Stimulated activated CD4-positive, alpha-beta T cell treated with anti-CD3 and anti-CD28 coated beads, TNF-alpha, amount 100 ng/mL, for 4 hours (primary cell): ENCODE measurements at regions not wholly inside any gene's neighbourhood (a gene's known extent, or its start where the extent isn't known, plus 50 kb on each side); places are given as distances from the start of the nearest gene placed in this dataset.

Experiments
- DNase-seq, 3 experiments: peaks; one replicate each; pipeline ENCODE4 v3.0.0-alpha.2; 2020; ENCODE audit warnings: low read depth in 3 of 3

DNA sequence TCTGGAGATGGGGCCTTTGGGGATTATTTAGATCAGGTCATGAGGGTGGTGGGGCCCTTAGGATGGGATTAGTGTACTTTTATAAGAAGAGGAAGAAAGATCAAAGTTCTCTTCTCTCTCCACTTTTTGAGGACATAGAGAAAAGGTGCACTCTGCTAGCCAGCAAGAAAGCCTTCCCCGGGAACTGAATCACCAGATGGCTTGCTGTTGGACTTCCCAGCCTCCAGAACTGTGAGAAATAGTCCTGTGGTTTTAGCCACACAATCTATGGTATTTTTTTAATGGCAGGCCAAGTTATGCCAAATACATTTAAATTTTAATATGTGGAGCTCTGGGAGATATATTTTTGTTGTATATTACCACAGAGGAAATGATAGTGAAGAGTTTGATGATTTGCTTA lies 385.8 kb downstream of the KLF12 start:
- no peak for DNase-seq

DNA sequence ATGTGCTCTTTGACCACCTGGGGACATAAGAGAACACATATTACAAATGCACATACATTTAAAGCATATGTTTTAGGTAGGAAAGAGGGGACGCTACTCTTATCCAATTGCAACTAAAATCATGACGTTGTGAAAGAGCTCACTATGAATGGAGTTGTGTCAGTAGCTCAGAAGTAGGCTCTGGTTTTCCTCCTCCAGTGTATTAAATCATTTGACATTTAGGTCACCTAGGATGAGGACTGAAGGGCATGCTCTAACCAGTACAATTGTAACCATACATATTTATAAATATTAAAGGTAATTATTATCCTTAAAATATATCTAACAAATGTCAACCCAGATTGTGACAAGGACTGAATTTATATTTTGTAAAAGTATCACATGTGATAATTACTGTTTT lies 389.0 kb downstream of the KLF12 start:
- DNase-seq = no peak

DNA sequence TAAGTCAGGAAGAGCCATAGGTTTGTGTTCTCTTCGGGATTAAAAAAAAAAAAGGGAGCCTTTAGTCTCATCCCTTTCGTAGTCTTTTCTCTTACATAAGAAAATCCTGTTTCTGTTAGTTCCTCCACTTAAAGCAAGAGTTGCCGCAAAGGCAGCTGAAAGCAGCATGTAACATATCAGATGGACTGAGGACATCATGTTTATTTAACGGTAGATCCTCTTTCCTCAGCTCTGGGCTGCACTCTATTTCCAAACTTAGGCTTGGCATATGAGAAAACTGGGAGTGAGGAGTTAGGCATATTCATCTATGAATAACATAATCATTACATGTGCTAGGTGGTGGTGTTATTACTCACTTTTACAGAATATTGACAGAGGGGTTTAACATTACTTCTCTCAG lies 391.2 kb downstream of the KLF12 start:
- no peak for DNase-seq

DNA sequence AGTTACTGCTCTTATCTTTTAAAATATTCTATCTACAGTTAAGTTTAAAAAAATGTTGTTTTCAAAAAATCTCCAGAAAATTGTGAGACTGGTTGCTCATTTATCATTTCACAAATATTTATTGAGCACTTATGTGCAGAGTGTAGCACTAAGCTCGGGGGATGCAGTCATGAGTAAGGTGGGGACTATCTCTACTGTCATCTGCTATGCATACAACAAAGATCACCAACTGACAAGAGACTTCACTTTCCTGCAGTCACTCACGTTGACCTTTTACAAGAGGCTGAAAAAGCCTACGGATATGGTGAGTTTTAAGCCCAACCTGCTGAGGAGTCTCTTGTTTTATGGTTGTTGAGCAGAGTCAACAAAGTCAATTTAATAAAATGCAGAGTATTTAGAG lies 392.5 kb downstream of the KLF12 start:
- no peak for DNase-seq

DNA sequence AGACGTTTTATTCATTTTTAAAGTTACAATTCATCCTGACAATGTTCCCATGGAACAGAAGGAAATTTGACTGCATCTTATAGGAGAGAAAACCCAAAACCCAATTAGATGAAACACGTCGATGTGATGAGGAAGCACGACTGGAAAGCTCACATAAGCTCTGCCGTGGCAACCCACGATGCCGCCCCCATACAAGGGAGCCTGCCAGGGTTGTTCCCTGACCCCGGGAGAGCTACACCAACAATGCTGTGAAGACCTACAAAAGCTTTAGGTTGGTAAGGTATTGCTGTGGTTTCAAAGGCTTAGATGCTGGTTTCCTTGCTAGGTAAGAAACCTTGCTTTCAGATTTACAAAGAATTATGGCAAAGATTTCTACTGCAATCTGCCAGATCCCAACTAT lies 393.1 kb downstream of the KLF12 start:
- no peak for DNase-seq

DNA sequence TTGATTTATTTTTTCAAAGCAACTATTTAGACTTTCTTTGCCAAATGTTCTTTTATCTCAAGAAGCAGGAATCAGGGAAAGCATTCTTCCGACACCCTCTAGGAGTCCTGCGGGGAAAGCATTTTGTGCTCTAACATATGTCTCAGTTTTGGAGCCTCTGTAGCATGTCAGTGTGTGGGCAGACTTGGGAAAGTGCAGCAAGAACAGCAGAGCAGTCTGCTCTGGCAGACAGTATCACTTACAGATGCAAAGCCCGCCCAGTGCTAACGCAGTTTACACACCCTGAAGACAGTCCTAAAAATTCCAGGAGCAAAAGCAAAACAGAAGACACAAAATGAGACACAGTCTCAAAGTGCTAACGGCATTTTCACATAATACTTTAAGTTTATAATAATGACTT lies 393.5 kb downstream of the KLF12 start:
- DNase-seq = no peak

DNA sequence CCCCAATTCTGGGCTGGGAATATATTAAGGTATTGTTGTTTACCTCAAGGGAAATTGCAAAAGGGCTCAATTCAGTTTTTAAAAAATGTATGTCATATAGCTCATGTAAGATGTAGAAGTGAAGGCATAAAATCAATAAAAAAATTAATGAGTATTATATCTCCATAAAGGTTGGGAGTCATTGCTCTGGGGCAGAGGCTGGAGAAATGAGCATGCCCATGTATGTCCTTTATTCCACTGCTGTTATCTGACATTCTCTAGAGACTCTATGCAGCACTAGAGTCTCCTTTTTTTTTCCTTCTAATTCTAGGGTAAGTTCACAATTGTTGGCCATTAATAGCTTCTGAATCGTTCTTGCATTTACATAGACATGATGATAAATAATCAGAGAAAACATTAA lies 394.8 kb downstream of the KLF12 start:
- no peak for DNase-seq

DNA sequence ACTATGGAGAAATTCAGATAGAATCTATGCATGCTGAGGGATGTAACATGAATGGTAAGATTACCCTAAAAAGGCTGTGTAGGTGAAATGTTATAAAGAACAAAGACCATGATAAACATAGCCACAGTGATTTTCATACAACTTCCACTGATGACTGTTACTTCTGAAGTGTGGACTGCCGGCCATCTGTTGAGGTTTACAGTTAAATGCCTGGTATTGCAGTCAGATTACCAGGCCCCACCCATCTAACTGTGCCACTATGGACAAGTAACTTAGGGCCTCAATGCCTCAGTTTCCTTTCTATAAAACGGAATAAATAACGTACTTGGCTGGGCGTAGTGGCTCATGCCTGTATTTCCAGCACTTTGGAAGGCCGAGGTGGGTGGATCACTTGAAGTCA lies 395.6 kb downstream of the KLF12 start:
- no peak for DNase-seq

DNA sequence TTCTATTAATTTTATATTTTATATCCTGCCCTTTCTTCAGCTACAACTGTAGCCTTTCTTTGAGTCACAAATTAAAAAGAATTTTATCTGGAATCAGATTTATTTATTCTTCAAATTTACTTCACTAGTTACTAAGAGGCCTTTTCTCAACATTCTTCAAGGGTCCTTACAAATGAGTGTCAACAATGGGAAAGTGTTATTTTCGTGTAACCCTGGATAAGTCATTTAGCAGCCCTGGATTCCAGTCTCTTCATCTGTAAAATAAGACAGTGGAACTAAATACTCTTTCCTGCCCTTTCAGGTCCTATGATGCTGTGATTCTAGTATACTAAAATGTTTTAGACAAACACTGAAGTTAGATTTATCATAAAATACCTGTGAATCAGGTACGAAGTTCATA lies 397.0 kb downstream of the KLF12 start:
- no peak for DNase-seq

DNA sequence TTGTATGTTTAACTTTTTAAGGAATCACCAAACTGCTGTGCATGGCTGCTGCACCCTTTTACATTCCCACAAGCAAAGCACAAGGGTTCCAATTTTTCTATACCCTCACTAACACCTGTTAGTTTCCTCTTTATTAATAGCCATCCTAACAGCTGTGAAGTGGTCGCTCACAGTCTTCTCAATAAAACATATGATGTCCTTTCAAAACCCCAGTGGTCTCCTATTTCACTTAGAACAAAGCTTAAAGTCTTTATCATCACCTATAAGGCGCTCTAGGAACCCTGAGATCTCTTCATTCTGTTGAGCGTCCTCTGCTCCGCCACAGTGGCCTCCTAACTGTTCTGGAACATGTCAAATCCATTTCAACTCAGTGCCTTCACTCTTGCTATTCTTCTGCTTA lies 400.5 kb downstream of the KLF12 start:
- DNase-seq = no peak

DNA sequence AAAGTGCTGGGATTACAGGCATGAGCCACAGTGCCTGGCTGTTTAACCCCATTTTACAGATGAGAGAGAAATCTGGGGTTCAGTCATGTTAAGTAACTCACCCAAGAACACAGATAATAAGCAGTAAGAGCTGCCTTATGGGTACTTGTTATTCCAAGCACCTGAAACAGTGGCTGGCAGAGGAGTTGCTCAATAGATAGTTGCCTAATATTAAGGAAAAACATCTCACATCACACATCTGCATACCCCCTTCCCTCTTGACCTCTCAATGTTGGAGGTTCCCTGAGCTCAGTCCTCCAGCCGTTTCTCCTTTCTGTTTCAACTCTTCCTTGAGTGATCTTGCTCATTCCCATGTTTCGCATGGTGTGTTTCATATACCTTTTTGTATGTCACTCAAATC lies 401.9 kb downstream of the KLF12 start:
- DNase-seq = no peak

DNA sequence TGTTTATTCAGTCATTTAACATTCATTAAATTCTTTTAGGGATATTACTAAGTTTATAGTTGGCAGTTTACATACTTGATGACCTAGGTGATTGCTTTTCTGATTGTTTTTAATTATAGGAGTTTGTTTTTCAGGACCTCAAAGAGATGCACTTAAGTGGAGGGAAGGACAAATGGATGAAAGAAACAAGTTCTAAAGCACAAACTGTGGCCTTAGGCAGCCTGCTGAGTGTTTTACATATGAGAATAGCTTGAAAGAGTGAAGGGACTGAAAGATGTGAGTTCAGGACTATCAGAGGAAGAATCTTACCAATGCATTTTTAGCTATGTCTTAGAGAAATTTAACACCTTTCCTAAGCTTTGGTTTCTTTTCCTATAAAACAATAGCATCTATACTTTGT lies 402.6 kb downstream of the KLF12 start:
- no peak for DNase-seq

DNA sequence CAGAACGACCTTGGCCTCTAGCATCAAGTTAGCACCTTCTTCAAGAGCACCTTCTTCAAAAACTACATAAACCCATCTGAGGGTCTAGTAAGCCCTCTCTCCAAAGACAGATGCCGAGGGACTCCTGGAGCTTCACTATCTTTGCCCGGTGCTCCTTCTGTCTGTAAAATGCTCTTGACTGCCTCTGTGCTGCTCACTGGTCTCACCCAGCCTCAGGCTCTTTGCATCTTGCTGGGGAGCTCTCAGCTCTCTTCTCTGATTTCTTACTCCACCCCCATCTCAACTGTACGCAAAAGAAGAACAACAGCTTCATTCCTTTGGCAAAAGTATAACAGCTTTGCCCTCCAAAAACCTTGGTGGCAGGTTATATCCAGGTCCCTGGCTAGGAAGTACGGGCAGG lies 404.2 kb downstream of the KLF12 start:
- no peak for DNase-seq

DNA sequence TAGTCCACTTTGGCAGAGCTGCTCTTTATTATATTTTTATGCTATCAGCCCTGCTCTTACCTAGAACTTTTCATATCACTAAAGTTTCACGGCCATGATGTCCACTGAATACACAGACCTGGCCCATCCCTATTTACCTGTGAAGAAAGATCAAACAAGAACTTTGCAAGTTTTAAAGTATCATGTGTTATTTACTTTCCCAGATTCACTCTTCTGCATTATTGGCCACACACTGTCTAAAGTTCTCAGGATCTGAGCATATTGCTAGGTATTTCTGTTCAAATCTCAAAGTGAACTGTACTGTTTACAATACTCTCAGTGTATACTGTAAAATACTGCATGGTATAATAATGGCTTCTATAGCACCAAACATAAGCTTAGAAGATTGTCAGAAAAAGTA lies 405.2 kb downstream of the KLF12 start:
- no peak for DNase-seq

DNA sequence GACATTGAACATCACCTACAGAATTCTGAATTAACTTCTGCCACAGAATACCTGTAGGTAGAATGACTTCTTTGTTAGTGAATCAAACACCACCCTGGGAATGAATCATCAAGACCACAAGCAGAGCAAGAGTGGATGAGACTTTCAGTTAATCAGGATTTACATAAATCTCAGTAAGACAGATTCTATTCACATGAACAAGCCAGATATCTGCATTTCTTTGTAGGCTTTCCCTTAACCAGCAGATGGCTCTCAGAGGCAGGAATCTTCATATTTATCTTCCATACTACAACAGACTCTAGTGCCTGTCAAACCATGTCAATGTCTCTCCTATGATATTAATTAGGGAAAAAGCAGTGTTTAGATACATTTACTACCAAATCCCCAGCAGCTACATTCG lies 412.1 kb downstream of the KLF12 start:
- no peak for DNase-seq

DNA sequence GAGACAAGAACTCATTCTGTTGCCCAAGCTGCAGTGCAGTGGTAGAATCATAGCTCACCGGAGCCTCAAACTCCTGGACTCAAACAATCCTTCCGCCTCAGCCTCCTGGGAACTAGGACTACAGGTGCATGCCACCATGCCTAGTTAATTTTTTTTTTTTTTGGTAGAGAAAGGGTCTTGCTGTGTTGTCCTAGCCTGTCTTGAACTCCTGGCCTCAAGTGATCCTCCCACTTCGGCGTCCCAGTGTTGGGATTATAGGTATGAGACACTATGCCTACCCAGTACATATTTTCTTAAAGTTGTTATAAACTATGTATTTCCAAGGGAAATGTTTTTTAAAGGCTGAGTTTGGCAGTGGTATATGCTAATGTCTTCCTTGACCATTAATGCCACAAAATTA lies 412.6 kb downstream of the KLF12 start:
- DNase-seq = no peak

DNA sequence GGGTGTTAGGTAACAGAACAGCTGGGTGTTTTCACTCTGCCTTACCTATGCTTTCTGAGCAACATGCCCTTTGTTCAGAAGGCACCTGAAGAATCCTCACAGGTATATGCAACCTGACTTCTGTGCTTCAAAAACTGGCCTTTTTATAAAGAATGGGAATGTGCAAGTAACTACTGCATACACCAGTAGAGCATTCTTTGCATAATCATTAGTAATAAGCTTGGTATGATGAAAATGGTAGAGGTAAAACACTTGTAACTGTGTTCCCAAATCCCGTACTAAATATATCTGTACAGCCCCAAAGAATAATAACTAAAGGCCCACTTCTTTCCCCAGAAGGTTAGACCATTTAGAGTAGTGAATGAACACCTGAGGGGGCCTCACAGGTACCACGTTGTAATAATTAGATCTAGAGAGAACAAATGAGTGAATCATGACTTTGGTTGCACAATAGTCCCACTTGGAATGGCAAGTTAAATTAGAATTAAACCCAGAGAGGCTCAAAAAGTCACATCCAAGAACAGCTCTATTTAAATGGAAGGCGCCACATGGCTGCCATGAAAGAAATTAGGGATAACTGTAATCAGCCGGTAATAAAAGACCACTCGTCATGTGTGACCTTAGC lies 413.9 kb downstream of the KLF12 start:
- no peak for DNase-seq

DNA sequence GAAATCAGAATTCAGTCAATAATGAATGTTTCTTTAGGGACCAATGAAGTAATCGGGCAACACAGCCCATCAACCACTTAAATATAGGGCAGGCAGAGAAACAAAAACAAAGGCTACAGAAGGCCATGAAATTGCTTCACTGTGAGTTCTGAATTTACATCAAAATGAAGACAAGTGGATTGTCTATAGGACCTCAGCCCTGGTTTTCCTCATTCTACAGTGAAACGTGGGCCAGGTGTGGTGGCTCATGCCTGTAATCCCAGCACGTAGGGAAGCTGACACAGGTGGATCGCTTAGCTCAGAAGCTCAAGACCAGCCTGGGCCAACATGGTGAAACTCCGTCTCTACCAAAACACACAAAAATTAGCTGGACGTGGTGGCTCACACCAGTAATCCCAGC lies 416.0 kb downstream of the KLF12 start:
- no peak for DNase-seq

DNA sequence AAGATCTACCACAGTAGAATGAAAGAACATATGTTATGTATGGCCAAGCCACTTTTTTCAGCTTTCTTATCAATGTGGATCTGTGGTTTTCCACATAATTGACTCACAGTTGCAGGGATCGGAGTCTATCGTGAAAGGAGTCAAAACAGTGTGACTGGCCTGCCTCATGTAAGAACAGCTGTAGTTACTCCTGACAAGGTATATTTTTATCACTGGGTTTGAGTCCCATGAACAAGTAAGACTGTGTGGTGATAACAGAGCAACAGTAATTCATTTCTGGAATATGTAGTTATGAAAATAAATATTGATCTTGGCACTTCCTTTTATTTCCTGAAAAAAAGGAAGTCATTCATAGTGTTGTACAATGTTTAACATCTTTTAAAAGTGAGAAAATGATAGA lies 416.6 kb downstream of the KLF12 start:
- no peak for DNase-seq

DNA sequence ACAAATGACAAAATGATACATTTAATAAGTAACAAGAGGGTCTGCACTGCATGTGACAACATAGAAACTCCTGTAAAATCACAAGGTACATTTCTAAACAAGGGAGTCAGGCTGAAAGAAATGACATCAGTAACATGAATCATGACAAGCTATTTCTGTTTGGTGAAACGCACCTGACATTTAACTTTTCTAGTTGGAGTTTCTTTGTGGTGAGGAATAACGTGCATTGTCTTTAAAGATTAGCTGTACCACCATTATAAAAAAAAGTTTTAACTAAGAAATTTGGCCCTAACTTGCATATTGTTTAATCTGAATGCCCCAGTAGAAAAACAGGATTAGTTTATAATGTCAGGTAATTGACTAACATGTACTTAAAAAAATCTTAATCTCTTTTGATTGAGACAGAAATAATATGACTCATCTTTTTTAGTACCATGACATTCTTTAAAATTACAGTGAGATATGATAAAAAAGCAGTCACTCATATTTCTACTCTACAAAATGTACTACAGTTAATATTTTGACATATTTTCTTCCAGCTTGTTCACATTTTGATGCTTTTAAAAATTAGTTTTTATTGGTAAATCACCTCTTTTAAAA lies 418.2 kb downstream of the KLF12 start:
- no peak for DNase-seq

DNA sequence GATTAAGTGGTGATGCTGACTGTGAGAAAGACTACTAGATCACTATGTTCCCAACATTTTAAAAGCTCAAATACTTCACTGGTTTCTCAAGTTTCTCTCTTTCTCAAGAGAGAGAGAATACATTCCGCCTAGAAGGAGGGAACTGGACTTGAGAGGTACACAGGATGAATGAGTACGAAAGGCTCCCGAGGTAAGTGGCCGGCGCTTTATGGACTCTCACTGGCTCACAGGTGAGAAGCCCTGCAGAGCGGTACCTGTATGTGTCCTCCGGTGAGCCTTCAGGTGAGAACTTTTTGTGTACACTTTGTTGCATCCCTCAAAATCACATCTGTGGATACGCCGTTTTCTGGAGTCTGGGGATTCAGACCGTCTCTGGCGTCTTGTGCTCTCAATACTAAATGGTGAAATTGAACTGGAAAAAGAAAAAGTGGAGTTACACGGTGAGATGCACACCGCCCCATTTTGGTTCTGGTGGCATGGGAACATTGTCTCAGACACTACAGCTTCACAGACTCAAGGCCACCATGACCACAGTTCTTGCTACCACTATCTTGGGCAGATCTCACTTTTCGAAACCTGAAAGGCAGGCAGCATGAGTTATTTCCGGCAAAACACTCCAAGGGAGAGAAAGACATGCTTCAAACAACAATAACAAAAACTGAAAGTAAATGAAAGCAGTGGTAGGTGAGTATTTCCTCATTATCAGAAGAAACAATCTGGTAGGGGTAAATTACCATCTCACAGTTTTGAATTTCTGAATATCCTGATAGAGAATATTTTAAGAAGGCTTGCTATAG lies 418.9 kb downstream of the KLF12 start:
- DNase-seq = peak in 2 of 3 experiments; percentile 29 to 35

DNA sequence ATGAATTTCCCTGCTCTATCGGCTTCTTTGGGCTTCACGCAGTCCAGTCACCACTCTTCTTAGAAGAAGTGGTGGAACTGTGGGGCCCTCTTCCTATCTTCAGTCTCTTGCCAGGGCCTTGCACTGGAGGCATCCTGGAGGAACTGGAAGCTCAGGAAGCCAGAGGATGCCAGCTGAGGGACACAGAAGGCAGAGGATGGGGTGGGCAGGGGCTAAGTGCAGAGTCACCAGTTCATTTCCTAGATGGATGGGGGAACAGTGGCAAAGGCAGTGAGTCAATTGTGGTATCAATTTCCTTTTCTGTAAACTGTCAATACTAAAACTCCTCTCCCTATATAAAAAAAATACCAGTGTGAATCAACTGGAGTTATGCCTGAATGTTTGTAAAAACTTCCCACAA lies 419.7 kb downstream of the KLF12 start:
- no peak for DNase-seq

DNA sequence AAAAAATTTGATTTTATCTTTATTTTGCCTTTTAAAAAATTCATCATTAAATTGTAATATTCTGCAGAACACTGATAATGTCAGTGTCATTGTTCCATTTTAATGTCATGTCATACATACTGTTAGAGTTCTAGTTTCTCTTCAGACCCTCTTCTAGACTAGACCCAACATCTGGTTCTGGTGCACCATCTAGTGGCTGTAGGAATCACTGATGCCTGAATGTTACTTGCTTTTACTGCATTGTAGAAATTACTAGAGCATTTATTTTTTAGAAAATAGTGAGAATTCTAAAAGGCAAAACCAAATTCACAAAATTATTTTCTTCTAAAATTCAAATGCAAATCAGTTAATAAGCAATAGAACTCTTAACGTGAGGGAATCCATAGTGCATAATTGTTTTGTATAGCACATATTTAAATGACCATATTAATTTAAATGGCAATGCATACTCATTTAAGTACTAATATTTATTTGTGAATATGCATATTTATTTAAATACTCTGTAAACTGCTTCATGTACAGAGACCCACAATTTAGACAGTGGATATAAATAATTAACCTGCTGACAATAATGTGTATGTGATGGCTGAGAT lies 425.7 kb downstream of the KLF12 start:
- DNase-seq = peak in 2 of 3 experiments; percentile 29 to 34
